HG03575 (cell line): ENCODE measurements at regions not wholly inside any gene's neighbourhood (a gene's known extent, or its start where the extent isn't known, plus 50 kb on each side); places are given as distances from the start of the nearest gene placed in this dataset.
"Not testable (repeated sequence)": the region's sequence is repeated elsewhere in the genome, so short reads cannot be mapped to it uniquely, and the experiment has no call there.

ENCODE experiments used
- ATAC-seq: cut with Tn5 transposase; IDR thresholded peaks from one replicate; pipeline ENCODE4 v1.9.1; 2021; ENCODE audit not compliant: unreplicated experiment, insufficient number of reproducible peaks, low FRiP score; ENCODE audit errors: extremely low read depth

DNA sequence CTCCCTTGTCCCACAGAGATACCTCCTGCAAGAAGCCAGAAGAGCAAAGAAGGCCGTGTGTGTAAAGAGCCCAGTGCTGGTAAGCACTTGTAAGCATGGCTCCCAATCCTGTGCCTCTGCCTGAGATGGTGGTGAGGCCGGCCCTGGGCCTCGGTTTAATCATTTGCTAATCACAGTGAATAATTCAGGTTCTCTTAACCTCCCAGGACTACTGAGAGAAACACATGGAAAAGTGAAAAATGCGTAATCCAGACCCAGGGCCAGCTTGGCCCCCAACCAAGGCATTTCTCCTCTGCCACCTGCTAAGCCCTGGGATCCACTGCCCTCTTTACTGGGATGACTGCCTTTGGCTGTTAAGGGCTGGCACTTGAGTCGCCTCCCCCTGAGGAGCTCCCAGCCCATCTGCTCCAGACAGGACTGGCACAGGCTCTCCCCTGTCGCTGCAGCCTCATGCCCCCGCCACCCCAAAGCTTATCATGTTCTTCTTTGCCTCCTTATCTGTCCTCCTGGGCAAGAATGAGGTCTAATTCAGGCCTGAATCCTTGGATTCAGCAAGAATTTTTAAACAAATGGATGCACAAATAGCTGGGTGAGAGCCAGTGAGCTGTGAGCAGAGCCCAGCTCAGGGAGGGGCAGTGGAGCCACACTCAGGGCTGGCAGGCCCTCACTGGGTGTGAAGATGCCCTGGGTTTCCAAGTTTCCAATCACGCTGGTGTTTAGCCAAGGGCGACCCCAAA is 193.9 kb upstream of the HS6ST1 start:
- no peak for ATAC-seq

GRCh38 chr2:128513116-128513960 is 194.7 kb upstream of the HS6ST1 start:
- no peak for ATAC-seq

GRCh38 chr2:128513961-128514283 is 195.3 kb upstream of the HS6ST1 start:
- no peak for ATAC-seq

- ATAC-seq, result no peak
These were observed 195.9 kb upstream of the HS6ST1 start for GRCh38 chr2:128514555-128514955.

- no peak for ATAC-seq
These were observed 198.3 kb upstream of the HS6ST1 start for GRCh38 chr2:128516938-128517337.

GRCh38 chr2:128519028-128519427 is 200.4 kb upstream of the HS6ST1 start:
- not testable (repeated sequence) for ATAC-seq

DNA sequence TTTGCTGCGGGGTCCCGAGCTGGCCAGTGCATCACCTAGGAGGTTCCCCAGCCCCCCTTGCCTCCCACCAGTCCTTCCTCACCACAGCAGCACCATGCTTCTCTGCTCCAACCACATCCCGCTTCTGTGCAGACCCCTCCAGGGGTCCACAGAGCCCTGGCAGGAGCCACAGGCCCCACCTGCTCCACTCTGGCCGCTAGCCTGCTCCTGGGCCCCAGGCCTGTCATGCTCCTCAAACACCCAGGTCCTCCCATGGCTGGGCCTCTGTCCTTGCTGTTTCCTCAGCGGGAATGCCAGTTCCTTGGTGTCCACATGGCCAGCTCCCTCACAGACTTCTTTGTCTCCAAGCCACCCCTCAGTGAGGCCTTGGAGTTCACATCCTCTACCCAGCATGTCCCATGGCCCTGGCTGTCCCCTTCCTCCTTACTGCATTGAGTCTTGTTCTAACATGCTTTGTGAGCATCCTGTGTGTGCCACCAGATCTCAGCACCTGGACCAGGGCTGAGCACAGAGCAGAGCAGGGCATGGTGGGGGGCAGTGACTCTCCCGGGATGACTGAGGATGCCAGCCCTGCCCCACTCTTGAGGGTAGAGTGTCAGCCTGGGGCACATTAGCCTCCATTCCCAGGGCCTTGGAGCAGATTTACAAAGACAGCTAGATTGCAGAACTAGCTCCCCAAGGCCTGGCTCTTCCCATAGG is 201.0 kb upstream of the HS6ST1 start:
- ATAC-seq, result no peak

DNA sequence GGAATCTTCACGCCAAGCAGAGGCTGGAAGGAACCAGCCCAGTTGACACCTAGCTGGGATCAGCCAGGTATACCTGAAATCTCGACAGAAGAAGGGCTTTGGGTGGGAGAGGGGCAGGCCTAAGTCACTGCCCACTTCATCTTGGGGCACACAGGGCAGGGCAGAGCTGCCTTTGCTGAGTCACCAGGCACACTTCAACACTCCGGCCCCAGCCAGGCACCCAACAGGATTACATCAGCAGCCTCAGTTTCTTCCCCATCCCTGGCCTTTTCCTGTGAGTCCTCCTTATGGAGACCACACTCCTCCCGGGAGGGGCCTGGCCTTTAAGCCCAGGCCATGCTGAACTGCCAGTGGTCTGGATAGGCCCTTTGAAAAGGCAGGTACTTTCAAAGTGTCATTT is 201.7 kb upstream of the HS6ST1 start:
- no peak for ATAC-seq

- ATAC-seq, result peak; percentile 93
These were observed 202.1 kb upstream of the HS6ST1 start for GRCh38 chr2:128520791-128521190.

GRCh38 chr2:128521482-128521881 is 202.8 kb upstream of the HS6ST1 start:
- no peak for ATAC-seq

- ATAC-seq, result no peak
These were observed 204.2 kb upstream of the HS6ST1 start for GRCh38 chr2:128522829-128523228.

DNA sequence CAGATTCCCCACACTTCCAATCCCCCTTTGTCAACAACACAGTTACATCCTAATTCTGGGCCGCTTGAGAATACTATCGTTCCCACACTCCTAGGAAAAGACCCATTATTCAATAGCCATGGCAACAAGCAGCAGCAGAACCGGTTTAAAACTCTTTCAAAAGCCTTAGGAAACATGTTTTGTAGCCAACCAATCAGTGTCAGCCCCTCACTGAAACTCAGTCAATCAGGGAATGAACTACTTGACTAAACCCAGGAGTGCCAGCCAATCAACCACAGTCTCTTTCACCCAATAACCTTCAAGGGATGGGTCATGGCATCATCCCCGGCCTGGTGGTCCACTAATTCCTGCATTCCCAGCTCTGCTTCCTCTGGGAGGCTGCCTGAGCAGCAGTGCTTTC is 204.8 kb upstream of the HS6ST1 start:
- ATAC-seq, result no peak

DNA sequence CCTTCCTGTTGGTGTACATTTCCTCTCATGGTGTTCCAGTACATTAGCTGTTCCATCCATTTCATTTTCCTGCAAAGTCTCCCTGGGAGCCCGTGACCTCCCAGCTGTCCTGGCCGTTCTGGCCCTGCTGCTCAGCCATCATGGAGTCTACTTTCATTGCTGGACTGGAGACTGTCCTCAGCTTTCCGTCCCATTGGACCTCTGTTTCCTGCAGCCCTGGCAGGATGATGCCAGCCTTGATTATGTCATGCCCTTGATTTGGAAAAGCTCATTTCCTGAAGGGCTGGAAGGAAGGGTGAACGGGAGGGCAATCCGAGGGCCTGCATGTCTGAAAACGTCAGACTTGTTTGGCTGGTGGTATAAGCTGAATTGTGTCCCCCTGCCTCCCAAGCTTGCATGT is 205.5 kb upstream of the HS6ST1 start:
- ATAC-seq, result no peak

DNA sequence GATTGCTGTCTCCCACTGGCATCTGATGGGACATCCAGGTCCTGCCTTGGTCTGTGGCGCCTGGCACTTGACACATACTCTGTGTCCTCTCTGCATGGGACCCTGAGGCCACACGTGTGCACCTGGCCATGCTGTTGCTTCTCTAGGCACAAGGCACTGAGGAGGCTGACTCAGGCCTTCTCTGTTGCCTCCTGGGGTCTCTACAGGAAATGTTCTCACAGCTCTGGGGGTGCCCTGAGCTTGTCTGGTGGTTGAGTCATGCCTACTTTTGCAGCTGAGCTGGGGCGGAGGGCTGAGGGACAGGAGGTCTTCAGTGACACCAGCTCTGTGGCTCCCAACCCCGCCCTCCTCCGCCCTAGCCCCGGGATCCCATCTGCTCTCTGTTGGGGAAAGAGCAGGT is 207.0 kb upstream of the HS6ST1 start:
- ATAC-seq, result no peak

DNA sequence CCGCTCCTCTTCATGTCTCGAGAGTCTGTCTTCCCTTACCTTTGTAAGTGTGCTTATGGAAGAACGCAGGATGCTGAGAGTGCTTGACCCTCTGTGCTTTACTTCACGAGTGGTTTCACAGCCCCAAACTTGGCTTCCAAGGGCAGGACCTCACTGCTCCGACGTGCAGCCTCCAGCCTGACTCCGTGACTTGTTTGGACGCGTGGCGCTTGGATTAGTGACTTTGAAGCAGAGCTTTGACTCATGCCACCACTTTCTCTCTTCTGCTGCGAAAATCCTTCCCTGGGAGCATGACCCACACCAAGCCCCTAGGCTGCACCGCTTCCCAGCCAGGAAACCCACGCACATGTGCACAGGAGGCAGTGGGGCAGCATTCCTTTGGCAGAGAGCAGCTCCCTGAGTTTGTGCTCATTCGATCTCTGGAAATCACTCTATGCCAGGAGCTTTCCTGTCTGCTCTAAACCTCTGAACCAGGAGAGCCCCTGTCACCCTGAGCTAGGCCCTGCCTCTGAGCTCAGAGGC is 207.8 kb upstream of the HS6ST1 start:
- no peak for ATAC-seq

DNA sequence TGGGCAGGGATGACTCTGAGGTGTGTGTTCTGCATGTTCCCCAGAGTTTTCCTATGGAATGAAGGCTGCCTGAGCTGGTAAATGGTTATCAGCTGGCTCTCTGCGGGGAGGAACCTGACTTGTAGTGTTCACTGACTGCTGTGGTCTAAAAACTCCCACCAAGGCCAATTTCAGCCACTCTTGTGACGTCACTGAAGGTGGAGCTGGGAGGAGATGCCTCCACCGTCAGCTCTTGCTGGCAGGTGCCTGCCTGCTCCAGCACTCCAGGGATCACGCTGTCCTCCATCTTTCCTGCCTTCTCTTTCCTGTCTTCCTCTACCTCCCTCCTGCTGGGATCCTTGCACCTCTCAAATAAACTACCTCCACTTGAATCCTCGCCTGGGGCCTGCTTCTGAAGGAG is 209.5 kb upstream of the HS6ST1 start:
- no peak for ATAC-seq

DNA sequence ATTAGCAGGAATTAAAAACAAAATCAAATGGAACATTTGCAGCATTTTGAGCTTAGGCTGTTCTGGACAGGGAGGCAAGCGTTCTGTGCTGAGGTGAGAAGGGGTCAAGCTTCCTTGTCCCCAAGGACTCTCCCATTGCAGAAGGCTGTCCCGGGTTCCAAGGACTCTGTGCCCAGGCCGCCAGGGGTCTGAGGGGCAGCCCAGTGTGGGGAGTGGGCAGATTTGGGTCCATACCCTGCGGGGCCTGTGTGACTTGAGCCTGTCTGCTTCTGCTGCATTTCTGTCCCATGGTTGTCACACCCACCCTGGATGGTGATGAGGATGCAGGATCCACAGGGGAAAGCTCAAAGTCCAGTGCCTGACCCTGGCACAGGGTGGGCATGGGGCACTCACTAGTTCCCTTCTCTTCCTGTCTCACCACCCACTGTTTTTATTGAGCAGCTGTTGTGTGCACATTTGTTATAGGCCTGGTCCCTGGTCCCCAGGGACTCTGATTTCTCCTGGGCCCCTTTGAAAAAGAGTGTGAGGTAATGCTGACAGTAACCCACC is 211.4 kb upstream of the HS6ST1 start:
- ATAC-seq, result no peak

DNA sequence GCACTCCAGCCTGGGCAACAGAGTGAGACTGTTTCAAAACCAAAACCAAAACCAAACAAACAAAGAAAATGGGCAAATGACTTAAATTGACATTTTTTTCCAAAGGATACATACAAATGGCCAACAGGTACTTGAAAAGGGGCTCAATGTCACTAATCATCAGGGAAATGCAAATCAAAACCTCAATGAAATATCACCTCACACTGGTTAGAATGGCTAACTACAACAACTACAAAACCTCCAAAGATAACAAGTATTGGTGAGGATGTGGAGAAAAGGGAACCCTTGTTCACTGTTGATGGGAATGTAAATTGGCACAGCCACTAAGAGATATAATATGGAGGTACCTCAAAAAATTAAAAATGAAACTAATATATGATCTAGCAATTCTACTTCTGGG is 213.2 kb upstream of the HS6ST1 start:
- ATAC-seq, result no peak

- no peak for ATAC-seq
These were observed 214.4 kb upstream of the HS6ST1 start for GRCh38 chr2:128533101-128533500.
